Stomach (tissue), 4 donors: ENCODE measurements at regions not wholly inside any gene's neighbourhood (a gene's known extent, or its start where the extent isn't known, plus 50 kb on each side); places are given as distances from the start of the nearest gene placed in this dataset.

Experiments
- POLR2A ChIP-seq, 4 donors: fragments of 450-650 bp; IDR thresholded peaks; one replicate each; pipeline ENCODE4 v1.6.1; 2016; ENCODE audit warnings: antibody characterized with exemption in 4 of 4, control low read depth in 2 of 4, mild to moderate bottlenecking in 1 of 4, moderate library complexity in 1 of 4
- POLR2AphosphoS5 ChIP-seq, 3 donors: sonication (generic); formaldehyde crosslinking; IDR thresholded peaks; one replicate each; pipeline ENCODE4 v1.6.1; 2016; ENCODE audit warnings: antibody characterized with exemption in 3 of 3
- TF ChIP-seq, protein P1 (sequence below), 7 experiments: fragments of 450-650 bp in 4 of 7; fragments of 200-600 bp in 3 of 7; sonication (generic) in 3 of 7; IDR thresholded peaks; one replicate each; pipeline ENCODE4 v1.5.1; 2016 to 2019; ENCODE audit warnings: antibody characterized with exemption in 7 of 7, control low read depth in 2 of 7, mild to moderate bottlenecking in 1 of 7

DNA sequence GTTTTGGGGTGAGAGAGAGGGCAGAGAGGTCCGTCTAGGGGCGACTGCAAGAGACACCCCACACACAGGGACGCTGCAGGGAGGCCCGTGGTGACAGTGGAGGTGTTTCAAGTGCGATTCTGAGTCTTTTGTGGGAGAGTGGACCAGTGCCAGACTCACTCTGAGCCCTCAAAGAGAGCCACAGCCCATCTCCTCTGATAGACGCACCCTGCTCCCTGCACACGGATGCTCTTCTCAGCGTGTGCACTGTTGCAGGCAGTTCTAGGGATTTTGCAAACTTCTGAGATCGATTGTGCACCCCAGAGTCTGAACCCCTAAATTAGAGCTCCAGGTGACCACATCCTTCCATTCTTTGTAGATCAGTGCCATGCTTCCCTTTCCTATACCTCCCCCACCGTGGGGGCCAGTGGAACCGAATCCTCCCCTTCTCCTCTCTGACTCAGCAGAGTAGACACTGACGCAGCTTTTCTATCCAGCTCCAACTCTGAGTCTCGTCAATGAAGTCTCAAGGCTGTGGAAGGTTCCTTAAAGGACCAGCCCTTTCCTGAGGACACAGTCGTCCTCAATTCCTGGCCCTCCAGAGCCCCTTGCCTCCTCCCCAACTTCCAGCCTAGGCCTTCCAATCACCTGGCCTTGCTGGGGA lies 83.8 kb downstream of the TMEM130 start:
- TF ChIP-seq POLR2AphosphoS5 (IDR thresholded peaks at IDR 0.05) (no peak), POLR2A (IDR thresholded peaks at IDR 0.05) (no peak)
- TF ChIP-seq, protein P1, sequence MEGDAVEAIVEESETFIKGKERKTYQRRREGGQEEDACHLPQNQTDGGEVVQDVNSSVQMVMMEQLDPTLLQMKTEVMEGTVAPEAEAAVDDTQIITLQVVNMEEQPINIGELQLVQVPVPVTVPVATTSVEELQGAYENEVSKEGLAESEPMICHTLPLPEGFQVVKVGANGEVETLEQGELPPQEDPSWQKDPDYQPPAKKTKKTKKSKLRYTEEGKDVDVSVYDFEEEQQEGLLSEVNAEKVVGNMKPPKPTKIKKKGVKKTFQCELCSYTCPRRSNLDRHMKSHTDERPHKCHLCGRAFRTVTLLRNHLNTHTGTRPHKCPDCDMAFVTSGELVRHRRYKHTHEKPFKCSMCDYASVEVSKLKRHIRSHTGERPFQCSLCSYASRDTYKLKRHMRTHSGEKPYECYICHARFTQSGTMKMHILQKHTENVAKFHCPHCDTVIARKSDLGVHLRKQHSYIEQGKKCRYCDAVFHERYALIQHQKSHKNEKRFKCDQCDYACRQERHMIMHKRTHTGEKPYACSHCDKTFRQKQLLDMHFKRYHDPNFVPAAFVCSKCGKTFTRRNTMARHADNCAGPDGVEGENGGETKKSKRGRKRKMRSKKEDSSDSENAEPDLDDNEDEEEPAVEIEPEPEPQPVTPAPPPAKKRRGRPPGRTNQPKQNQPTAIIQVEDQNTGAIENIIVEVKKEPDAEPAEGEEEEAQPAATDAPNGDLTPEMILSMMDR (IDR thresholded peaks at IDR 0.05) = no peak
